ENCODE measurements at regions not wholly inside any gene's neighbourhood (a gene's known extent, or its start where the extent isn't known, plus 50 kb on each side); places are given as distances from the start of the nearest gene placed in this dataset.

- no peak for TF ChIP-seq CTCF (IDR thresholded peaks at IDR 0.05)
- Histone ChIP-seq H3K4me1 (no peaks in the 10 kb centered on the region), H3K27me3 (no peaks in the 10 kb centered on the region), H3K9me3 (no peaks in the 10 kb centered on the region), H3K4me3 (no peak overlapping the region), H3K27ac (peak overlapping the region in 1 of 2 donors; percentile 27), H3K36me3 (no peaks in the 10 kb centered on the region)
- intact Hi-C loops (cut with DNase I) = no loop called here
- DNase-seq (ENCODE audit: low spot score in 2 of 2) = peak in 1 of 2 donors; percentile 47
Measured at GRCh38 chr19:31127134-31127967, 221.9 kb downstream of the TSHZ3 start.

GRCh38 chr19:31126236-31126635, 223.0 kb downstream of the TSHZ3 start:
- no peak for TF ChIP-seq CTCF (IDR thresholded peaks at IDR 0.05)
- H3K27me3 ChIP-seq = no peaks in the 10 kb centered on the region
- H3K4me3 ChIP-seq = no peak overlapping the region
- DNase-seq (ENCODE audit: low spot score in 2 of 2) = peak in 1 of 2 donors; percentile 15
- no peaks in the 10 kb centered on the region for H3K4me1 ChIP-seq
- intact Hi-C loops (cut with DNase I) = no loop called here
- H3K27ac ChIP-seq = no peak overlapping the region
- H3K9me3 ChIP-seq = no peaks in the 10 kb centered on the region
- no peaks in the 10 kb centered on the region for H3K36me3 ChIP-seq

GRCh38 chr19:31125071-31125470, 224.2 kb downstream of the TSHZ3 start:
- Histone ChIP-seq H3K36me3 (no peaks in the 10 kb centered on the region), H3K27ac (no peak overlapping the region), H3K4me3 (no peak overlapping the region), H3K9me3 (no peaks in the 10 kb centered on the region), H3K27me3 (no peaks in the 10 kb centered on the region), H3K4me1 (no peaks in the 10 kb centered on the region)
- DNase-seq (ENCODE audit: low spot score in 2 of 2) = peak in 1 of 2 donors; percentile 28
- intact Hi-C loops (cut with DNase I) = no loop called here
- no peak for TF ChIP-seq CTCF (IDR thresholded peaks at IDR 0.05)

- no peaks in the 10 kb centered on the region for H3K27me3 ChIP-seq
- H3K9me3 ChIP-seq = no peaks in the 10 kb centered on the region
- no peaks in the 10 kb centered on the region for H3K4me1 ChIP-seq
- peak in 1 of 2 donors; percentile 15 for DNase-seq (ENCODE audit: low spot score in 2 of 2)
- TF ChIP-seq CTCF (IDR thresholded peaks at IDR 0.05) = no peak
- H3K27ac ChIP-seq = no peak overlapping the region
- intact Hi-C loops (cut with DNase I) = no loop called here
- H3K36me3 ChIP-seq = no peaks in the 10 kb centered on the region
- H3K4me3 ChIP-seq = no peak overlapping the region
Measured at GRCh38 chr19:31121501-31121900, 227.7 kb downstream of the TSHZ3 start.

- TF ChIP-seq CTCF (IDR thresholded peaks at IDR 0.05) = no peak
- Histone ChIP-seq H3K27ac (no peak overlapping the region), H3K36me3 (no peaks in the 10 kb centered on the region), H3K9me3 (no peaks in the 10 kb centered on the region), H3K4me1 (no peaks in the 10 kb centered on the region), H3K4me3 (no peak overlapping the region), H3K27me3 (no peaks in the 10 kb centered on the region)
- intact Hi-C loops (cut with DNase I) = no loop called here
- peak in 1 of 2 donors; percentile 43 for DNase-seq (ENCODE audit: low spot score in 2 of 2)
Measured at GRCh38 chr19:31120952-31121351, 228.3 kb downstream of the TSHZ3 start.

Measured in ascending aorta (tissue), 2 donors.